ENCODE measurements at regions not wholly inside any gene's neighbourhood (a gene's known extent, or its start where the extent isn't known, plus 50 kb on each side); places are given as distances from the start of the nearest gene placed in this dataset.

DNA sequence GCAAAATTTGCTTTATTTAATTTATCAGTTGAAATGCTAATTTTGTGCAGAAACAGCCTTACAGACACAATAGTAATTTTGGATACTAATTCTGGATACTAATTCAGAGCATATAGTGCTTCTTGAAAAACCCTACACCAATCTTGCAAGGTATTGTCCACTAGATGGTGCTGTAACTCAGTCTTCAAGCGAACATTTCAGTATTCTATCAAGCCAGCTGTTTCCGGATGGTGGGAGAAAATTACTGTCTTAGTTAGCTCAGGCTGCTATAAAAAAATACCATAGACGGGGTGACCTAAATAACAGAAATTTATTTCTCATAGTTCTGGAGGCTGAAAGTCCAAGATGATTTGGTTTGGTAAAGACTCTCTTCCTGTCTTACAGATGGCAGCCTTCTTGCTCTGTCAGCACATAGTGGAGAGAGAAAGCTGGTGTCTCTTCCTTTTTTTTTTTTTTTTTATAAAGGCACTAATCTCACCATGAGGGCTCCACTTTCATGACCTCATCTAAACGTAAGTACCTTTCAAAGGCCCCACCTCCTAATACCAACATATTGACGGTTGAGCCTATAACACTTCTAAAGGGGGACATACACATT is 1306.5 kb upstream of the CDH9 start:
- TF ChIP-seq, protein P1, sequence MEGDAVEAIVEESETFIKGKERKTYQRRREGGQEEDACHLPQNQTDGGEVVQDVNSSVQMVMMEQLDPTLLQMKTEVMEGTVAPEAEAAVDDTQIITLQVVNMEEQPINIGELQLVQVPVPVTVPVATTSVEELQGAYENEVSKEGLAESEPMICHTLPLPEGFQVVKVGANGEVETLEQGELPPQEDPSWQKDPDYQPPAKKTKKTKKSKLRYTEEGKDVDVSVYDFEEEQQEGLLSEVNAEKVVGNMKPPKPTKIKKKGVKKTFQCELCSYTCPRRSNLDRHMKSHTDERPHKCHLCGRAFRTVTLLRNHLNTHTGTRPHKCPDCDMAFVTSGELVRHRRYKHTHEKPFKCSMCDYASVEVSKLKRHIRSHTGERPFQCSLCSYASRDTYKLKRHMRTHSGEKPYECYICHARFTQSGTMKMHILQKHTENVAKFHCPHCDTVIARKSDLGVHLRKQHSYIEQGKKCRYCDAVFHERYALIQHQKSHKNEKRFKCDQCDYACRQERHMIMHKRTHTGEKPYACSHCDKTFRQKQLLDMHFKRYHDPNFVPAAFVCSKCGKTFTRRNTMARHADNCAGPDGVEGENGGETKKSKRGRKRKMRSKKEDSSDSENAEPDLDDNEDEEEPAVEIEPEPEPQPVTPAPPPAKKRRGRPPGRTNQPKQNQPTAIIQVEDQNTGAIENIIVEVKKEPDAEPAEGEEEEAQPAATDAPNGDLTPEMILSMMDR (IDR thresholded peaks at IDR 0.05): peak in 2 of 4 experiments; percentile 4 to 18
- TF ChIP-seq POLR2A (IDR thresholded peaks at IDR 0.05): no peak

Measured in prostate gland (tissue), 2 donors.